ENCODE measurements at regions not wholly inside any gene's neighbourhood (a gene's known extent, or its start where the extent isn't known, plus 50 kb on each side); places are given as distances from the start of the nearest gene placed in this dataset.

DNA sequence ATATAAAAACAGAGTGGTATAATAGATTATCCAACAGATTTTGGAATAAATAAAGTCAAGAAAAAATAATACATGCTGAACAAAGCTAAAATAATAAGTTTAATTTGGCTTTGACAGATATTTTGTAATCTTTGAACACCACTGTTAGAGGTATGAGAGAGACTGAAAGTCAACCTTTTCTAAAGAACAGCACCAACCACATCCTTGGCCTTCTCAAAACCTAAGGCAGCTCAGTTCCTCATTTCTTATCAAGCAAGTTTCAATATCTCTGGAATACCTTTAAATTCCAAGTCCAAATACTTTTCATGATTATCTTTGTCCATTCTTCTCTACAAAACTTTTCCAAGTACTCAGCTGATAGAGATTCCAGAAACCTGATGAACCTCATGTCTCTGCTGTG lies 1603.8 kb downstream of the CDH8 start:
- intact Hi-C loops (cut with DNase I; ENCODE audit: low total_unique reads) = no loop called here
- in situ Hi-C loops (cut with MboI; ENCODE audit: low sequenced_read_pairs in 4 of 4) = no loop called here
- H3K27ac ChIP-seq = no peak overlapping the region
- no peaks in the 10 kb centered on the region for H3K36me3 ChIP-seq
- no peaks in the 10 kb centered on the region for H3K4me1 ChIP-seq
- no peak overlapping the region for H3K4me3 ChIP-seq
- no peaks in the 10 kb centered on the region for H3K9me3 ChIP-seq
- no peaks in the 10 kb centered on the region for H3K27me3 ChIP-seq
- TF ChIP-seq, protein P1, sequence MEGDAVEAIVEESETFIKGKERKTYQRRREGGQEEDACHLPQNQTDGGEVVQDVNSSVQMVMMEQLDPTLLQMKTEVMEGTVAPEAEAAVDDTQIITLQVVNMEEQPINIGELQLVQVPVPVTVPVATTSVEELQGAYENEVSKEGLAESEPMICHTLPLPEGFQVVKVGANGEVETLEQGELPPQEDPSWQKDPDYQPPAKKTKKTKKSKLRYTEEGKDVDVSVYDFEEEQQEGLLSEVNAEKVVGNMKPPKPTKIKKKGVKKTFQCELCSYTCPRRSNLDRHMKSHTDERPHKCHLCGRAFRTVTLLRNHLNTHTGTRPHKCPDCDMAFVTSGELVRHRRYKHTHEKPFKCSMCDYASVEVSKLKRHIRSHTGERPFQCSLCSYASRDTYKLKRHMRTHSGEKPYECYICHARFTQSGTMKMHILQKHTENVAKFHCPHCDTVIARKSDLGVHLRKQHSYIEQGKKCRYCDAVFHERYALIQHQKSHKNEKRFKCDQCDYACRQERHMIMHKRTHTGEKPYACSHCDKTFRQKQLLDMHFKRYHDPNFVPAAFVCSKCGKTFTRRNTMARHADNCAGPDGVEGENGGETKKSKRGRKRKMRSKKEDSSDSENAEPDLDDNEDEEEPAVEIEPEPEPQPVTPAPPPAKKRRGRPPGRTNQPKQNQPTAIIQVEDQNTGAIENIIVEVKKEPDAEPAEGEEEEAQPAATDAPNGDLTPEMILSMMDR (IDR thresholded peaks at IDR 0.05 in 4 of 5, conservative IDR thresholded peaks at IDR 0.05 in 1 of 5) = no peak
- no peak for TF ChIP-seq POLR2A (IDR thresholded peaks at IDR 0.05)
- no peak for DNase-seq
- ATAC-seq = no peak

- ATAC-seq = no peak
- H3K4me3 ChIP-seq = no peak overlapping the region
- in situ Hi-C loops (cut with MboI; ENCODE audit: low sequenced_read_pairs in 4 of 4) (no loop called here), intact Hi-C loops (cut with DNase I; ENCODE audit: low total_unique reads) (no loop called here)
- H3K27me3 ChIP-seq = no peaks in the 10 kb centered on the region
- TF ChIP-seq, protein P1 (IDR thresholded peaks at IDR 0.05 in 4 of 5, conservative IDR thresholded peaks at IDR 0.05 in 1 of 5) = no peak
- no peak for TF ChIP-seq POLR2A (IDR thresholded peaks at IDR 0.05)
- no peaks in the 10 kb centered on the region for H3K36me3 ChIP-seq
- H3K27ac ChIP-seq = no peak overlapping the region
- no peaks in the 10 kb centered on the region for H3K9me3 ChIP-seq
- no peaks in the 10 kb centered on the region for H3K4me1 ChIP-seq
- DNase-seq = no peak
Observed at GRCh38 chr16:60419859-60420258, 1616.4 kb downstream of the CDH8 start.

DNA sequence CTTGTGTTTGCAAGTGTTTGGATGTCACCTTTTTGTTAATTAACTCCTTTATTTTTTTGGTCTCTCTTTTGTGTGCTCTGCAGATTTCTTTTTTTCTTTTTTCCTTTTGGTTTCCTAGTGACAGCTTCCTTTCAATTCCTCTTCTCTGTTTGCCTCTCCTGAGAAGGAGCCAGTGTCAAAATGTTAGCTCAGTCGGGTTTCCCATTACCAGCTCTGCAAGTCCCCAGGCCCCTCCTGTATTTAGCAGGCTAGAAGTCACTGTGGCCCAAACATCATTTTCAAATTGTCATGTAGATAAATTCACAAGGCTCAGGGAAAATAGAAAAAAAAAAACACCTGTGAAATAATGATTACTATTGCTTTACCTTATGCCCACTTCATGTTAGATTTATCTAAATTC lies 1621.6 kb downstream of the CDH8 start:
- intact Hi-C loops (cut with DNase I; ENCODE audit: low total_unique reads) (no loop called here), in situ Hi-C loops (cut with MboI; ENCODE audit: low sequenced_read_pairs in 4 of 4) (no loop called here)
- DNase-seq (no peak), ATAC-seq (no peak)
- Histone ChIP-seq H3K4me1 (no peaks in the 10 kb centered on the region), H3K9me3 (no peaks in the 10 kb centered on the region), H3K36me3 (no peaks in the 10 kb centered on the region), H3K4me3 (no peak overlapping the region), H3K27ac (no peak overlapping the region), H3K27me3 (no peaks in the 10 kb centered on the region)
- no peak for TF ChIP-seq POLR2A (IDR thresholded peaks at IDR 0.05)
- TF ChIP-seq, protein P1 (IDR thresholded peaks at IDR 0.05 in 4 of 5, conservative IDR thresholded peaks at IDR 0.05 in 1 of 5) = no peak

DNA sequence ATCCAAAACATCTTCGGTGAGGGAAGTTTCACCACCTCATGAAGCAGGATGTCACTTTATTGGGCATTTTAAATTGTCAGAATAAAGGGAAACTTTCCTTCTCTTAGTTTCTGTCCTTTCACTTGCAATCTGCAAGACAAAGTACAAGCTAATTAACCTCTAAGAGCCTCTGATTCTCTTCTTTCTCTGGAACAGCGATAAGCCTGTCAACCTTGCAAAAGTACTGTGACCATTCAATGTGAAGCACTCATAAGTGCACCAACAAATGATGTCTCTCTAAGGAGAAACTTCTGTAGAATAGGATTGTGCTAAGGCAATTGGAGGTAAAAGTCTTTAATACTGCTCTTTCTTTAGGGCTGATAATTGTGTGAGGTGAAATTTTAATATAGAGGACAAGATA lies 1622.3 kb downstream of the CDH8 start:
- in situ Hi-C loops (cut with MboI; ENCODE audit: low sequenced_read_pairs in 4 of 4) = no loop called here
- no peaks in the 10 kb centered on the region for H3K4me1 ChIP-seq
- no peaks in the 10 kb centered on the region for H3K36me3 ChIP-seq
- no peaks in the 10 kb centered on the region for H3K9me3 ChIP-seq
- TF ChIP-seq, protein P1 (IDR thresholded peaks at IDR 0.05 in 4 of 5, conservative IDR thresholded peaks at IDR 0.05 in 1 of 5) = no peak
- no peak for TF ChIP-seq POLR2A (IDR thresholded peaks at IDR 0.05)
- intact Hi-C loops (cut with DNase I; ENCODE audit: low total_unique reads) = no loop called here
- no peak overlapping the region for H3K4me3 ChIP-seq
- DNase-seq = no peak
- no peak for ATAC-seq
- H3K27me3 ChIP-seq = no peaks in the 10 kb centered on the region
- no peak overlapping the region for H3K27ac ChIP-seq

GRCh38 chr16:60407606-60408005 lies 1628.6 kb downstream of the CDH8 start:
- Histone ChIP-seq H3K4me1 (no peaks in the 10 kb centered on the region), H3K36me3 (no peaks in the 10 kb centered on the region), H3K4me3 (no peak overlapping the region), H3K27me3 (no peaks in the 10 kb centered on the region), H3K27ac (no peak overlapping the region), H3K9me3 (no peaks in the 10 kb centered on the region)
- in situ Hi-C loops (cut with MboI; ENCODE audit: low sequenced_read_pairs in 4 of 4) = no loop called here
- intact Hi-C loops (cut with DNase I; ENCODE audit: low total_unique reads) = no loop called here
- DNase-seq (no peak), ATAC-seq (no peak)
- TF ChIP-seq POLR2A (IDR thresholded peaks at IDR 0.05) = no peak
- TF ChIP-seq, protein P1 (IDR thresholded peaks at IDR 0.05 in 4 of 5, conservative IDR thresholded peaks at IDR 0.05 in 1 of 5) = no peak
